GM19395 (cell line): ENCODE measurements at regions not wholly inside any gene's neighbourhood (a gene's known extent, or its start where the extent isn't known, plus 50 kb on each side); places are given as distances from the start of the nearest gene placed in this dataset.

Experiments used
- ATAC-seq: cut with Tn5 transposase; IDR thresholded peaks from one replicate; pipeline ENCODE4 v1.9.1; 2021; ENCODE audit warnings: mild to moderate bottlenecking, moderate library complexity; ENCODE audit not compliant: unreplicated experiment

- ATAC-seq = no peak
Observed at GRCh38 chr10:130398090-130398994, 262.2 kb downstream of the GLRX3 start.

- ATAC-seq = no peak
Observed at GRCh38 chr10:130399425-130399950, 263.3 kb downstream of the GLRX3 start.

GRCh38 chr10:130400890-130401289, 264.7 kb downstream of the GLRX3 start:
- ATAC-seq = no peak

- no peak for ATAC-seq
Observed at GRCh38 chr10:130401860-130402765, 265.9 kb downstream of the GLRX3 start.

- no peak for ATAC-seq
Observed at GRCh38 chr10:130403153-130404075, 267.2 kb downstream of the GLRX3 start.

- ATAC-seq = no peak
Observed at GRCh38 chr10:130404476-130405055, 268.4 kb downstream of the GLRX3 start.

GRCh38 chr10:130407052-130407451, 270.9 kb downstream of the GLRX3 start:
- no peak for ATAC-seq

- no peak for ATAC-seq
Observed at GRCh38 chr10:130409331-130409730, 273.1 kb downstream of the GLRX3 start.

- ATAC-seq = no peak
Observed at GRCh38 chr10:130409931-130410330, 273.7 kb downstream of the GLRX3 start.

GRCh38 chr10:130411496-130412085, 275.4 kb downstream of the GLRX3 start:
- ATAC-seq = no peak

GRCh38 chr10:130412317-130412716, 276.1 kb downstream of the GLRX3 start:
- no peak for ATAC-seq

GRCh38 chr10:130416334-130417150, 280.4 kb downstream of the GLRX3 start:
- no peak for ATAC-seq

- ATAC-seq = no peak
Observed at GRCh38 chr10:130418731-130419130, 282.5 kb downstream of the GLRX3 start.

- no peak for ATAC-seq
Observed at GRCh38 chr10:130421909-130422308, 285.7 kb downstream of the GLRX3 start.

GRCh38 chr10:130422366-130423324, 286.5 kb downstream of the GLRX3 start:
- ATAC-seq = no peak

GRCh38 chr10:130423455-130424305, 287.5 kb downstream of the GLRX3 start:
- ATAC-seq = no peak

- no peak for ATAC-seq
Observed at GRCh38 chr10:130424418-130424817, 288.2 kb downstream of the GLRX3 start.
